Loucy (cell line): ENCODE measurements at regions not wholly inside any gene's neighbourhood (a gene's known extent, or its start where the extent isn't known, plus 50 kb on each side); places are given as distances from the start of the nearest gene placed in this dataset.

Experiments used
- H2AFZ ChIP-seq: fragments of 200-600 bp; sonication (generic); 2 replicates; pipeline ENCODE4 v1.6.0; 2016; ENCODE audit warnings: antibody characterized with exemption, mild to moderate bottlenecking, low read length, moderate library complexity
- H3F3A ChIP-seq: fragments of 200-600 bp; 2 replicates; pipeline ENCODE4 v1.6.0; 2016; ENCODE audit warnings: antibody characterized with exemption, low read depth, mild to moderate bottlenecking
- H3K27me3 ChIP-seq: fragments of 200-600 bp; sonication (generic); 2 replicates; pipeline ENCODE4 v1.6.1; 2014; ENCODE audit warnings: low read length, mild to moderate bottlenecking; ENCODE audit not compliant: insufficient read depth, poor library complexity, severe bottlenecking
- H3K36me3 ChIP-seq: fragments of 200-600 bp; sonication (generic); 2 replicates; pipeline ENCODE4 v1.6.1; 2016; ENCODE audit warnings: low read length; ENCODE audit not compliant: insufficient read depth
- H3K4me1 ChIP-seq: fragments of 200-600 bp; sonication (generic); 2 replicates; pipeline ENCODE4 v1.5.1; 2014; ENCODE audit warnings: low read length, mild to moderate bottlenecking; ENCODE audit not compliant: insufficient read depth, poor library complexity, severe bottlenecking
- H3K4me2 ChIP-seq: fragments of 200-600 bp; sonication (generic); 2 replicates; pipeline ENCODE4 v1.6.0; 2014; ENCODE audit warnings: antibody characterized with exemption, low read length, low read depth, mild to moderate bottlenecking; ENCODE audit not compliant: poor library complexity, severe bottlenecking
- H3K4me3 ChIP-seq: fragments of 200-600 bp; sonication (generic); 2 replicates; pipeline ENCODE4 v1.5.1; 2014; ENCODE audit warnings: low read length, mild to moderate bottlenecking, mixed read lengths; ENCODE audit not compliant: poor library complexity, severe bottlenecking
- H3K79me2 ChIP-seq: fragments of 200-600 bp; sonication (generic); 2 replicates; pipeline ENCODE4 v1.6.1; 2014; ENCODE audit warnings: low read length; ENCODE audit not compliant: insufficient read depth
- H3K9ac ChIP-seq: fragments of 200-600 bp; sonication (generic); 2 replicates; pipeline ENCODE4 v1.6.0; 2014; ENCODE audit warnings: mild to moderate bottlenecking, low read depth, low read length, moderate library complexity; ENCODE audit not compliant: poor library complexity, severe bottlenecking
- H3K9me2 ChIP-seq: fragments of 200-600 bp; sonication (generic); replicated peaks from 2 replicates; pipeline ENCODE4 v1.6.1; 2016; ENCODE audit warnings: low read depth, low read length, mixed read lengths
- H3K9me3 ChIP-seq: fragments of 200-600 bp; sonication (generic); 2 replicates; pipeline ENCODE4 v1.6.1; 2014; ENCODE audit warnings: mild to moderate bottlenecking, antibody characterized with exemption, low read length, low read depth; ENCODE audit not compliant: insufficient read depth
- H4K20me1 ChIP-seq: fragments of 200-600 bp; sonication (generic); 2 replicates; pipeline ENCODE4 v1.6.0; 2014; ENCODE audit warnings: antibody characterized with exemption, low read length, mild to moderate bottlenecking; ENCODE audit not compliant: insufficient read depth, poor library complexity, severe bottlenecking
- CTCF ChIP-seq: fragments of 200-600 bp; sonication (generic); conservative IDR thresholded peaks from 2 replicates; pipeline ENCODE4 v1.5.1; 2014; ENCODE audit warnings: mild to moderate bottlenecking, antibody characterized with exemption, low read length
- EZH2phosphoT487 ChIP-seq: fragments of 200-600 bp; IDR thresholded peaks from 2 replicates; pipeline ENCODE4 v1.6.1; 2018; ENCODE audit warnings: antibody characterized with exemption, mild to moderate bottlenecking, moderate library complexity, borderline replicate concordance

DNA sequence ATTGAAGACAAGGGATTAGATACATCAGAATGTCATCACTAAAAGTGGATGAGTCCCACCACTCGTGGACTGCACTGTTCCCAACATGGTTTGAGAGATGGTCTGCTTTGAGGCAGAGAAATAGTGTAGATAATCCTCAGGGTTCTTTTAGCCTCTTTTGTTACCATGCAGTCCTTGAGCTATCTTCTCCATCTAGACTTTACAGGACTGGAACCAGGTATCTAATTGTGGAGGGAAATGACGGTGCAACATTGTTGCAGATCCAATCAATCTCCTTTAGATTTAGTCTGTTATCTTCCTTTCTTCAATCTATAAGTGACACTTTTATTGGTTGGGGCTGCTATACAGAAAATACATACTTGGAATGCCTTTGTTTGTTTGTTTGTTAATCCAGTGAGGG, 183.8 kb upstream of the CWC22 start:
- Histone ChIP-seq H3K4me3 (no peak overlapping the region), H3K27me3 (no peaks in the 10 kb centered on the region), H3K36me3 (no peaks in the 10 kb centered on the region), H3K4me1 (no peaks in the 10 kb centered on the region), H3K4me2 (no peak overlapping the region), H4K20me1 (no peaks in the 10 kb centered on the region), H3K79me2 (no peaks in the 10 kb centered on the region), H3K9me2 (no peaks in the 10 kb centered on the region), H3K9me3 (no peaks in the 10 kb centered on the region), H3K9ac (no peak overlapping the region), H2AFZ (no peak overlapping the region), H3F3A (no peaks in the 10 kb centered on the region)
- no peak for TF ChIP-seq EZH2phosphoT487
- no peak for TF ChIP-seq CTCF

DNA sequence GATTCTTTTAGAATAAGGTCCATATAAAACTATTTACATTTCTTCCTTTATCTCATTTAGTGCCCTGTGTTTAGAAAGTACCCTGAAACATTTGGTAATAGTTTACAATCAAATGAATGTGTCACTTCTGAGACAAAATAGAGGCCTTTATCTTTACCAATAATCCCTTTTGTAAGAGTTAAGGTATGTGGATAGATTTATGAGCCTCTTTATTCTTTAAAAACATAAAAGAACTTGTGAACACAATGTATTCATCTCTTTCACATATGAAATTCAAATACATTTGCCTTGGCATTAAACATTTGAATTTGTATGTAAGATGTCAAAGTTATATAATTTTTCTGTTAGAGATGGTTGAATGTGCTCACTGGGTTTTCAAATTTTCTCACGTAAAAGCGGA, 180.5 kb upstream of the CWC22 start:
- Histone ChIP-seq H3K4me3 (no peak overlapping the region), H3K9me3 (no peaks in the 10 kb centered on the region), H3K9me2 (no peaks in the 10 kb centered on the region), H2AFZ (no peak overlapping the region), H3K36me3 (no peaks in the 10 kb centered on the region), H3K79me2 (no peaks in the 10 kb centered on the region), H3F3A (no peaks in the 10 kb centered on the region), H3K4me2 (no peak overlapping the region), H3K9ac (no peak overlapping the region), H3K27me3 (no peaks in the 10 kb centered on the region), H3K4me1 (no peaks in the 10 kb centered on the region), H4K20me1 (no peaks in the 10 kb centered on the region)
- no peak for TF ChIP-seq CTCF
- TF ChIP-seq EZH2phosphoT487, result no peak

DNA sequence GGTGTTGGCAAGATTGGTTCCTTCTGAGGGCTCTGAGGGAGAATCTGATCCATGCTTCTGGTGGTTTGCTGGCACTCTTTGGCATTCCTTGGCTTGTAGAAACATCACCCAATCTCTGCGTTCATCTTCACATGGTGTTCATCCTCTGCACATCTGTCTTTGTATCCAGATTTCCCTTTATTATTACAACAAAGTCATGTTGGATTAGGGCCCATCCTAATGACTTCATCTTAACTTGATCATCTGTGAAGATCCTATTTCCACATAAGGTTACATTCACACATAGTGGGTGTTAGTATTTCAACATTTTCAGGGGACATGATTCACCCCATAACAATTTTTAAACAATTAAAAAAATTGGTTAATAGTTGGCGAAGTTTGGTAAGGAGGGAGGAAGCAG, 177.4 kb upstream of the CWC22 start:
- TF ChIP-seq EZH2phosphoT487, result no peak
- TF ChIP-seq CTCF, result no peak
- no peaks in the 10 kb centered on the region for H3F3A ChIP-seq
- H3K4me3 ChIP-seq, result no peak overlapping the region
- H3K36me3 ChIP-seq, result no peaks in the 10 kb centered on the region
- H3K9me2 ChIP-seq, result no peaks in the 10 kb centered on the region
- no peaks in the 10 kb centered on the region for H4K20me1 ChIP-seq
- no peaks in the 10 kb centered on the region for H3K4me1 ChIP-seq
- no peaks in the 10 kb centered on the region for H3K27me3 ChIP-seq
- no peaks in the 10 kb centered on the region for H3K9me3 ChIP-seq
- H3K4me2 ChIP-seq, result no peak overlapping the region
- H2AFZ ChIP-seq, result no peak overlapping the region
- H3K9ac ChIP-seq, result no peak overlapping the region
- H3K79me2 ChIP-seq, result no peaks in the 10 kb centered on the region
